RWPE1 (cell line): ENCODE measurements at regions not wholly inside any gene's neighbourhood (a gene's known extent, or its start where the extent isn't known, plus 50 kb on each side); places are given as distances from the start of the nearest gene placed in this dataset.

Experiments used
- CTCF ChIA-PET: fragments of 350-600 bp; sonication (Branson Sonifier 250); formaldehyde crosslinking; extraction: SDS; loops from one replicate; lab custom pipeline; 2021; lab: Yijun Ruan, JAX
- POLR2A ChIA-PET: fragments of 400-600 bp; formaldehyde crosslinking; extraction: SDS; loops from one replicate; lab custom pipeline; 2020; ENCODE audit warnings: antibody characterized with exemption; ENCODE audit not compliant: low non-redundant PET; lab: Yijun Ruan, JAX
- DNase-seq: peaks from one replicate; pipeline ENCODE4 v3.0.0; 2012; ENCODE audit warnings: low spot score
- H3K27ac ChIP-seq: fragments of 450-650 bp; 2 replicates; pipeline ENCODE4 v1.5.1; 2017
- TF ChIP-seq, protein P1 (sequence below): fragments of 450-650 bp; conservative IDR thresholded peaks from 2 replicates; pipeline ENCODE4 v1.5.1; 2017; ENCODE audit warnings: low read depth, mild to moderate bottlenecking

- DNase-seq, result no peak
- TF ChIP-seq, protein P1, sequence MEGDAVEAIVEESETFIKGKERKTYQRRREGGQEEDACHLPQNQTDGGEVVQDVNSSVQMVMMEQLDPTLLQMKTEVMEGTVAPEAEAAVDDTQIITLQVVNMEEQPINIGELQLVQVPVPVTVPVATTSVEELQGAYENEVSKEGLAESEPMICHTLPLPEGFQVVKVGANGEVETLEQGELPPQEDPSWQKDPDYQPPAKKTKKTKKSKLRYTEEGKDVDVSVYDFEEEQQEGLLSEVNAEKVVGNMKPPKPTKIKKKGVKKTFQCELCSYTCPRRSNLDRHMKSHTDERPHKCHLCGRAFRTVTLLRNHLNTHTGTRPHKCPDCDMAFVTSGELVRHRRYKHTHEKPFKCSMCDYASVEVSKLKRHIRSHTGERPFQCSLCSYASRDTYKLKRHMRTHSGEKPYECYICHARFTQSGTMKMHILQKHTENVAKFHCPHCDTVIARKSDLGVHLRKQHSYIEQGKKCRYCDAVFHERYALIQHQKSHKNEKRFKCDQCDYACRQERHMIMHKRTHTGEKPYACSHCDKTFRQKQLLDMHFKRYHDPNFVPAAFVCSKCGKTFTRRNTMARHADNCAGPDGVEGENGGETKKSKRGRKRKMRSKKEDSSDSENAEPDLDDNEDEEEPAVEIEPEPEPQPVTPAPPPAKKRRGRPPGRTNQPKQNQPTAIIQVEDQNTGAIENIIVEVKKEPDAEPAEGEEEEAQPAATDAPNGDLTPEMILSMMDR, result no peak
- CTCF ChIA-PET, result no interaction called here
- H3K27ac ChIP-seq, result no peak overlapping the region
- POLR2A ChIA-PET, result no interaction called here
These were observed 186.1 kb upstream of the ADAMTS16 start for GRCh38 chr5:4954048-4954447.

DNA sequence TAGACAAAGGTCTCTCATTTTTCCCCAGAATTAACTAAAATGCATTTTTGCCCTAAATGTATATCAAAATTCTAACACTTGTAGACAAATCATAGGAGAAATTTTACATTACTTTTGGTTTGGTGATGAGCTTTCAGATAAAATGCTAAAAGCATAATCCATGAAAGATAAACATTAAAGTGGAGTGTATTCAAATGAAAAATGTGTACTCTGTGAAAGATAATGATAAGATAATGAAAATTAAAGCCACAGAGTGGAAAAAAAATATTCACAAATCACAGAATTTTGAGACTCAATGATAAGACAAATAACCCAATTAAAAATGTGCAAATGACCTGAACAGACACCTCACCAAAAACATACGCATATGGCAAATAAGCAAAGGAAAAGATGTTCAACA, 176.9 kb upstream of the ADAMTS16 start:
- POLR2A ChIA-PET, result no interaction called here
- no peak for DNase-seq
- CTCF ChIA-PET, result interaction anchor here (0.7 kb wide), 1 partner anchor 64 kb away, joined by 3 read pairs; no protein-coding TSS in a partner anchor
- no peak overlapping the region for H3K27ac ChIP-seq
- TF ChIP-seq, protein P1, result no peak

DNA sequence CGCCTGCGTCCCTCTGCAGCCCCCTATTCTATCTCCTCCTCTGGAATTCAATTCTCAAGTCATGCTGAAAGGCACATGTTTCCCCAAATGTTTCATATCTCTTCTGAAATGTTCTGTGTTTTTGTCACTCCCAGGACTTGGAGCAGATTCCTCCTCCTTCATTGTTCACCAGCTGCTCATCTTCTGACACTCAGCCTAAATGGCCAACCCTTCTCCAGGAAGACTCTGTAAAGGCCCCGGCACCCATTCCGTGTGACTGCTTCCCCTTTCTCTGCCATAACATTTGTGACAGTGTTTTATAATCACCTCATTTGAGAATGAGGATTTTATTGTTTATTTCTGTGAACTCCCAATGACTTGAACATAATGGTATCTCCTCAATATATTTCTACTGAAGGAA, 170.8 kb upstream of the ADAMTS16 start:
- no peak for DNase-seq
- TF ChIP-seq, protein P1, result no peak
- no peak overlapping the region for H3K27ac ChIP-seq
- CTCF ChIA-PET, result no interaction called here
- POLR2A ChIA-PET, result no interaction called here

GRCh38 chr5:4970171-4970570, 170.0 kb upstream of the ADAMTS16 start:
- no peak overlapping the region for H3K27ac ChIP-seq
- TF ChIP-seq, protein P1, result no peak
- CTCF ChIA-PET, result no interaction called here
- DNase-seq, result no peak
- POLR2A ChIA-PET, result no interaction called here

DNA sequence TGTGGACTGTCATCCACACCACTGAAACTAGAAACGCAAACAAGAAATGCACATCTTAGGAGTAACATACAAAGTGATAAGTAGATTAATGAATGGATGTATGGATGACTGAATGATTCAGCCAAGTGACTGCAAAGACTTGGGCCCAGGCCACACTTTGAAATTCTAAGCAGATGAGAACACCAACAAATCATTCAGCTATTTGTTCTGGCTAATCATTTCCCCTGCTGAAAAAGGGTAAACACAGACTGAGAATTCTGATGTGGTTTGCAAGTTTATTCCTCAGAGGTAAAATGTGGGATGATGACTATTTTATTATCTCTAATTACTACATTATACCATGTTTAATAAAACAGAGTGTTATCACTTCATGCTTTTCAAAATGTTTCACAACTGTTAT, 163.2 kb upstream of the ADAMTS16 start:
- CTCF ChIA-PET, result no interaction called here
- TF ChIP-seq, protein P1, result no peak
- H3K27ac ChIP-seq, result no peak overlapping the region
- POLR2A ChIA-PET, result no interaction called here
- no peak for DNase-seq

DNA sequence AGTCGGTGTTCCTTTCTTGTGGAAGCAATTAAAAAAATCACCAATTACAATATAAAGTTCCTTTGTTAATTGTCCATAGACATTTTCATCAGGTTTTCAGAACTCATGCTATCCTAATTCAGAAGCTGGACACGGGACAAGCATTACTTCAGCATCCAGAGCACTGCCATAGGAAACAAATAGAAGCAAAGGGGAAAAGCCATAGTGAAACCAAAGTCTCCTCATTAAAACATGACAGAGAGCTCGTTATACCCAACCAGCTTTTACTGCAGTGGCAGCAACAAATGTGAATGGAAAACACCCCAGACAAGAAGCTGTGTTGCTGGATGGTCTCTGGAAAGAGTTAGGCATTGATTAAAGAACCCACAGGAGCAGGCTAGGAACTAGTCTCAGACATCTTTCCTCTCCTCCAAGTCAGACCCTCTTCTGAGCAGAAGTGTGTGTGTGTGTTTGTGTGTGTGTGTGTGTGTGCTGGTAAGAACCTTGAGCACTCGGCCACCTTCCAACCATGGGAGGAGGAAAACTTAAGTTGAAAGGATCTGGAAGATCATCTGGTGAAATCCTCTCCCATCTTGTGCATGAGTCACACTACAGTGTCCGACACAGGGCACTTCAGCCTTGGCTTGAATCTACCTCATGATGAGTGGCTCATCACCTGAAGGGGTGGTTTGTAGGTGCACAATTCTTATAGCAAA, 162.6 kb upstream of the ADAMTS16 start:
- H3K27ac ChIP-seq, result no peak overlapping the region
- ChIA-PET CTCF (no interaction called here), POLR2A (no interaction called here)
- no peak for DNase-seq
- TF ChIP-seq, protein P1, result no peak

- POLR2A ChIA-PET, result no interaction called here
- H3K27ac ChIP-seq, result no peak overlapping the region
- CTCF ChIA-PET, result no interaction called here
- DNase-seq, result no peak
- TF ChIP-seq, protein P1, result no peak
These were observed 159.9 kb upstream of the ADAMTS16 start for GRCh38 chr5:4980201-4980600.
